Cardiac fibroblast (primary cell): ENCODE measurements at regions not wholly inside any gene's neighbourhood (a gene's known extent, or its start where the extent isn't known, plus 50 kb on each side); places are given as distances from the start of the nearest gene placed in this dataset.

Experiments used
- DNase-seq, 2 donors: peaks; one replicate each; pipeline versions ENCODE4 v3.0.0 to v3.0.0-alpha.2; 2010; ENCODE audit warnings: low read depth in 2 of 2
- H3K4me3 ChIP-seq, 2 donors: replicated peaks in 1 of 2; 1 replicate in 1 of 2; 2 replicates in 1 of 2; pipeline ENCODE4 v1.5.1; 2011; ENCODE audit warnings: low read depth in 2 of 2, low read length in 2 of 2, mild to moderate bottlenecking in 2 of 2, moderate library complexity in 1 of 2
- CTCF ChIP-seq: IDR thresholded peaks from one replicate; pipeline ENCODE4 v1.5.1; 2011; ENCODE audit warnings: low read depth, mild to moderate bottlenecking, low read length, inconsistent platforms

GRCh38 chr2:19287324-19287723, 71.1 kb downstream of the OSR1 start:
- no peak overlapping the region for H3K4me3 ChIP-seq
- TF ChIP-seq CTCF, result no peak
- peak in 1 of 2 donors; percentile 15 for DNase-seq

GRCh38 chr2:19282305-19282704, 76.1 kb downstream of the OSR1 start:
- no peak for DNase-seq
- TF ChIP-seq CTCF, result no peak
- no peak overlapping the region for H3K4me3 ChIP-seq

GRCh38 chr2:19274439-19274838, 84.0 kb downstream of the OSR1 start:
- no peak for DNase-seq
- no peak overlapping the region for H3K4me3 ChIP-seq
- TF ChIP-seq CTCF, result no peak

- no peak for TF ChIP-seq CTCF
- no peak for DNase-seq
- no peak overlapping the region for H3K4me3 ChIP-seq
These were observed 85.4 kb downstream of the OSR1 start for GRCh38 chr2:19272941-19273470.

GRCh38 chr2:19272039-19272438, 86.4 kb downstream of the OSR1 start:
- DNase-seq, result no peak
- TF ChIP-seq CTCF, result no peak
- H3K4me3 ChIP-seq, result no peak overlapping the region

GRCh38 chr2:19264852-19265251, 93.6 kb downstream of the OSR1 start:
- TF ChIP-seq CTCF, result no peak
- peak in 1 of 2 donors; percentile 25 for DNase-seq
- H3K4me3 ChIP-seq, result no peak overlapping the region

GRCh38 chr2:19262150-19262549, 96.3 kb downstream of the OSR1 start:
- no peak overlapping the region for H3K4me3 ChIP-seq
- no peak for DNase-seq
- TF ChIP-seq CTCF, result no peak
